Activated T-helper 1 cell treated with anti-CD3 and anti-CD28 coated beads, Interleukin-2, amount 50 U/mL, for 16 hours (primary cell): ENCODE measurements at regions not wholly inside any gene's neighbourhood (a gene's known extent, or its start where the extent isn't known, plus 50 kb on each side); places are given as distances from the start of the nearest gene placed in this dataset.

Source experiments
- DNase-seq, 2 donors: peaks; one replicate each; pipeline ENCODE4 v3.0.0-alpha.2; 2020; ENCODE audit warnings: low read depth in 1 of 2, low spot score in 1 of 2

DNA sequence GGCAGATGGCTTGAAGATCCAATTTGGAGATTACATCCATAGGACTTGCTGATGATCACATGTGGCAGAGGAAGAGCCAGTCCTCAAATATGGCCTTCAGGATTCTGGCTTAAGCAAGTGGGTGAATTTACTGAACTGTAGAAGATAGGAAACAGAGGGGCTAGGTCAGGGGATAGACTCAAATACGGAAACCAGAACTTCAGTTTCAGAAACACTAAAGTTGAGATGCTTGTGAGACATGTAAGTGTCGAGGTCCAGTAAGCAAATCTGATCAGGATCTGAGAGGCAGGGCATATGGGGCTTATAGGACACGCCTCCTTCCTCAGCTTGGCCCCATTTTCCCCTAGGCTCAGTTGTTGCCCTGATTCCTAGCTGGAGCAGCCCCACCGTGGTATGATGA is 107.7 kb downstream of the LBH start:
- no peak for DNase-seq

DNA sequence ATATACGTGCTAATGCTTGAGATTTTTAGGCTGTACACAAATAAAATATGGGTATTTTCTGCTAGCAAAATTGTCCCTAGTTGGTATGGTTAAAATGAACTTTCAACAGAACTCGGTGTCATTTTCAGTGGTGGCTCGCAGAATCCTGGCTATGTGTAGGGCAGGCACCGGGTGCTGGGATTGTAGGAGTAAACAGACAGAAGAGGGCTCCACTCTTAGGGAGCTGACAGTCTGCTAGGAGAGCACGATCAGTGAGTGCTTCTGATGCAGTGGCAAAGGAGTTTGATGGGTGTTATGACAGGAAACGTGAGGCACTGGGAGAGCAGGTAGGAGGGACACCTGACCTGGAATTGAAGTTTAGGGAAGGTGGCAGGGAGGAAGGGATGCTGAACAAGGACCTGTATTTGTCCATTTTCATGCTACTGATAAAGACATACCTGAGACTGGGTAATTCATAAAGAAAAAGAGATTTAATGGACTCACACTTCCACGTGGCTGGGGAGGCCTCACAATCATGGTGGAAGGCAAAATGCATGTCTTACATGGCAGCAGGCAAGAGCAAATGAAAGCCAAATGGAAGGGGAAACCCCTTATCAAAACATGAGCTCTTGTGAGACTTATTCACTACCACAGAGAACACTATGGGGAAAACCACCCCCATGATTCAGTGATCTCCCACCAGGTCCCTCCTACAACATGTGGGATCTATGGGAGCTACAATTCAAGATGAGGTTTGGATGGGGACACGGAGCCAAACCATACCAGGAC is 105.4 kb upstream of the LCLAT1 start:
- no peak for DNase-seq

DNA sequence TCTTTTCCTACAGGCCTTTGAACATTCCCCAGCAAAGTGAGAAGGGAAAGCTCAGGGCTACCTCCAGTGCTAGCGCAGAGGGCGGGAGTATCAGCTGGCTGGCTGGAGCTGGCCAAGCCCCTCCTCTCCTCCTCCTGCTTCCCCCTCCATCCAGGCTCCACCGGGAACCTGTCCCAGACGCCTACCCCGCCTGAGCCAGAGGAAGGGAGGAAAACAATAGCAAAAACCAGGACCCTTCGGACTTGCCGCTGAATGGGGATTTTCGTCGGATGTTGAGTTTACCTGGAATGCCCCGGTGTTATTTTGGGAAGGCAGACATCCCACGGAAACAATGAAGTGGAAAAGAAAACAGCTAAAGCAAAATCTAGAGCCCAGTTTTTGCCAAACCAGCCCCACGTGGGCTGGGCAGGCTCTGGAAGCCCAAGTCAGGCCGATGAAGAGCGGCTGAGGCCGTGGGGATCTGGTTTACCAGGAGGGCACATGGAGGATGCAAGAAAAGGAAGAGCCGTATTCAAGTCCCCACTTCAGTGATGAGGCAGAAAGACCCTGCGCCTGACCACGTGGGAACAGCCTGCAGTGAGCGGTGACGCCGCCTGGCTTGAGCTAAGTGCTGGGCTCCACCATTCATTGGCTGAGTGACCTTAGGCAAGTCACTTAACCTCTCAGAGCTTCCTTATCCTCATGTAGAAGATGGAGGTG is 100.4 kb upstream of the LCLAT1 start:
- no peak for DNase-seq

DNA sequence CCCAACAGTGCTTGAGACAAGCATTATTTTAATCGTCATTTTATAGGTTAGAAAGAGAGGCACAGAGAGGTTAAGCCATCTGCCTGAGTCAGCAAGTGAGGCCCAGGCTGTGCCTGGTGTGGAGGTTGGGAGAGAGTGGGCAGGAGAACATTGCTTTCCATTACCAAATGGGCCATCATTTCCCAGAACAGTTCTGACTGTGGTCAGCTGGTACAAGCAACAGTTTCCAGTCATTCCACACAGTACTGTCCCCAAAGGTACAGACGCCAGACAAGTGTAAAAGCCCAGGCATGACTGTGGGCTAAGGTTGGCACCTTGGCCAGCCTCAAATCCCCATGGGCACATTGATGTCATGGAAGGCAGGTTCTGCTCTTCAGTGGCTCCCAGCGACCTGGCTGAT is 98.2 kb upstream of the LCLAT1 start:
- DNase-seq: no peak

DNA sequence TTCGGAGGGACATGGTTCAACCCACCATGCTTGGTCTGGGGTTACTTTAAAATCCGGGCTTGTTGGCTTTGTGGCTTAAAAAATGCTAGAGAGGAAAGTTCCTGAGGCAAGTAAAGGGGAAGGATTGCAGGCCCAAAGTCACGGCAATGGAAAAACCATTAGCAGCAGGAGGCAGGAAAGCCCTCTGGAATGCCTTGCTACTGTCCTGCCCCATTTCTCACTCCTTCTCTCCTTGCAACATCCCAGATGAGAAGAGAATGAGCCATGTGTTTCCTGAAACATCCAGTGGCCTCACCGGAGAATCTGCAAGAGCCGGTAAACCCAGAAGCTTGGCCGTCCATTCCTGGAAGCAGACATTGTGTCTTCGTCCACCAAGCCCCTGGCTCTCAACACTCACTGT is 97.4 kb upstream of the LCLAT1 start:
- no peak for DNase-seq

DNA sequence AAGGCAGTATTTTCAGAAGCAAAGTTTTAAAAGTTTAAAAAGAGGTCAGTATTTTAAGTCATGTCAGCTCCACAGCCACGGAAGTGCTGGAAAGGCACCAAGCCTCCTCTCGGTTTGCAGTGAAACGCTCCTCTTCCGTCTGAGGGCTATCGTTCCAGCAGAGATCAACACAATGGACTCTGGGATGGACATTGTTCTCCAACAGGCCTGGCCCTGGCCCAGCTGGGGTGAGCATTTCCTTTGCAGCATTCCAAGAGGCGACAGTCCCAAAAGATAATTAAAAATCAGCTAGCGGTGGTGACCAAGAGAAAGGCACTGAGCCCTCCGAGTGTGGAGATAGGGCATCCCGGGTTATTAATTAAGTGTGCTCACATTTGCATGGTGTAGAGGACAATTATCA is 95.9 kb upstream of the LCLAT1 start:
- DNase-seq: no peak

DNA sequence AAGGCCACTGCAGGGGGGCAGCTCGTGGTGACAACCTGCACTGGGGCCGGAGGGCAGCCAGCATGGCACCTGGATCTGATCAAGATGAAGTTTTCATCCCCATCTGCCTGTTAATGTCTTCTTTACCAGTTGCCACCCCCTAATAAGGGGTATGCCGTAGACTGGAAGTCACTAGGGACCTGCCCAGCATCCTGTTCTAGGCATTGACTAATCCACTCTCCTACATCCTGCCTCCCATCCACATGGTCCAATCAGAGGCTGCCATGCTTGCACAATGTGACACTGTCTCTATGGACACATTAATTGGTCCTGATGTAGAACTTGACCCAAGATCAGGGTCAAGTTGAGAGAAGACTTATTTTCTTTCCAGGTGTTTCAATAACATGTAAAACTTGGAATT is 95.1 kb upstream of the LCLAT1 start:
- DNase-seq: no peak

DNA sequence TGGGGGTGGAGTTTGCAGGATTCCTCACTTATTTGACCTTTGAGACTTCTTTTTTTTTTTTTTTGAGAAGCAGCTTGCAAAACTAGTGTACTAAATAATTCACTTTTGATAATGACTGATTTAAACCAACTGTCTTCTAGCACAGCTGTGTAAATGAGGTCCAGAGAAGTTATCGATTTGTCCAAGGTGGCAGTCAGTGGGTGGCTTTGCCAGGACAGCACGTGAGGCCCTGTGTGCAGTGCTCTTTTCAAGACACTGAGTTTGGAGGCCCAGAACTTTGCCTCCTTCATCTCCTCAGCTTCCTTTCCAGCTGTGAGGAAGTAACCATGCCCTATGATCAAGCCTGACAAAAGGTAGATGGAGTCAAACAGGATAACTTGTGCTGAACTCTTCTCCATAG is 92.9 kb upstream of the LCLAT1 start:
- no peak for DNase-seq

DNA sequence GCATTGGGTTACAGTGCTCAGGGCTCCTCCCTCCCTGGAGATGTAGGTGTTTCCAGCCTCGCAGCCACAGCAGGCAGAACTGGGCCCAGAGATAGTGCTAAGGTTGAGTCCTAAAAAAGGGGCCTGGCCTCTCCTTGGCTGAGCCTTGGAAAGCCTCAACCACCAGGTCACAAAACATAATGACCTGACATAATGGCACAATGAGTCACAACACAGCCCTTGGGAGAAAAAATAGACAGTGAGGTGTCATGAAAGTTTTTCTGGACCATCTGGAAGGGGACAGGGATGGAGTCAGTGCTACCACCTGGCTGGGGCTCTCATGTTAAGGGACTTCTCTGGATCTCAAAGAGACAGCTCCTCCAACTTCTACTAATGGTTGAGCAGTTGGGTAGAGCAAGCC is 92.4 kb upstream of the LCLAT1 start:
- DNase-seq: no peak

DNA sequence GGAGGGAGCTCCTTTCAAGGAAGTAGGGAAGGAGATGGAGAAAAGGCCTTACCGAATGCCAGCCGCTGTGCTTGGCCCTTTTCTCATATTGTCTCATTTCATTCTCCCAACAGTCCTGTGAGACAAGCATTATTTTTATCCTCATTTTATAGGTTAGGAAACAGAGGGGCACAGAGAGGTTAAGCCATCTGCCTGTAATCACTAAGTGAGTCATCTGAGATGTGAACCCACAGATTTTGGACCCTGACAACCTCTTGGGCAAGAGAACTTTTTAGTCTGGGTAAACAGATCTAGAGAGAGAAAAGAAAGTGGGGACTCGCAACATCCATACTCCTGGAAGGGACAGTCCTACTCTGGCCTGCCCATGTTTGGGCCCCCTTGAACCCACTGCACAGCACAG is 91.7 kb upstream of the LCLAT1 start:
- DNase-seq: no peak

DNA sequence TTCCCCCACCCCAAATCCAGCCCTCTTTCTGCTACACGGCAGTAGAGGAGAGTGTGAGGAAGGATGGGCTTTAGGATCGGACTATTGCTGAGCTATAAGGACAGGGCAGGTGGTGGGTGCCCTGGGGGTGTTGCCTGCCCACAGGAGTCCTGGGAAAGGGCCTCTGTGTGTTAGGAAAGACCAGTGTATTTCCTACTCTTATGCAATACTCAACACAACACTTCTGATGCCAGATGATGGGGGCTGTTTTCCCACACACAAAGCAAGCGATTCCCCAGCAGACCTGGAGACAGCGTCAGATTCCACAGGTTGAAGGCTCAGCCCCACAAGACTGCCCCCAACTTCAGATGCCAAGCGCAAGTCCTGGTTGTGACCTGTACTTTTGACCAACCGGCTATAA is 91.0 kb upstream of the LCLAT1 start:
- no peak for DNase-seq

DNA sequence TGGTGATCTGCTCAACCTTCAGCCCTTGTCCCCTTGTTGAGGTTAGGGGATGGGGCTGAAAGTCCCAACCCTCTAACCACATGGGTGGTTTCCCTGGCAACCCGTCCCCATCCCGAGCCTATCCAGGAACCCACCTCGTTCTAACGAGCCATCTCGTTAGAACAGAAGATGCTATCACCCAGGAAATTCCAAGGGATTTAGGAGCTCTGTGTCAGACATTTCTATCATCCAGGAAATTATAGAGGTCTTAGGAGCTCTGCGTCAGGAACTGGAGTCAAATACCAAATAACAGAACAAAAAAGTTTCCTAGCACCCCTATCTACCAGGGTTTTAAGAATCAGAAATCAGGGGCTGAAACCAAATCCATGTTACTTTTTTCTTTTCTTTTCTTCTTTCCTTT is 90.3 kb upstream of the LCLAT1 start:
- DNase-seq: no peak

DNA sequence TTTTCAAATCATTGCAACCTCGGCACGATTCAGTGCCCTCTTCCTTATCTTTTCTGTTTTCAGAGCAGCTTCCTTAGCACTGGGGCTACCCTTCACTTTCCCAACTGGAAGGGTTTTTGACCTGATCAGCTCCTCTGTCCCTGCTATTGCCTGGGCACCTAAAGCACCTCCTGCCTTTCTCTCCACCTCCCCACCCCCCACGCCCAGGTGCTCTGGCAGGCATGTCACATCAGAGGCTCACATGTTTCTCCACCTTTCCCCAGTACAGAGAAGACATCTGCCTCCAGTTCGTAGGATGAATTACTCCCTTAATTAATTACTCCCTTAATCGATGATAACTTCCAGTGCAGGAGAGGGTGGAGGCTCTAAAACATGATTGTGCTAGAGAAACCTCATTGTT is 88.7 kb upstream of the LCLAT1 start:
- DNase-seq: no peak

DNA sequence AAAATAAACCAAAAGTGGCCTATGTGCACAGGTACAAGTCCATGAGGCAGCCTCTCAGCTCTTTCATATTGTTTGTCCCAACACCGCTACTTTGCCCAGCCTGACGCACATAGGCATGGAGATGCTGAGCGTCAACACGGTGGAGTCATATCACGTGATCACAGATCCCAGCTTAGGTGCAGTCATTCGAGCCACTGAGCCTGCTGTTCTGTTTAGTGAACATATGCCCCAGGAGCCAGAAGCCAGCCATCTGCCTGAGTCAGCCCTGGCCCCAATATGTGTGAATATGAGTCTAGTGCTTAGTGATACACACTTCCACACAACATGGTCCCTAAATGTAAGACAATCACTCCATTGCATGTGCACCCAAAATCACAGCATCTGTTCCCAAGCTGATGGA is 88.2 kb upstream of the LCLAT1 start:
- no peak for DNase-seq

DNA sequence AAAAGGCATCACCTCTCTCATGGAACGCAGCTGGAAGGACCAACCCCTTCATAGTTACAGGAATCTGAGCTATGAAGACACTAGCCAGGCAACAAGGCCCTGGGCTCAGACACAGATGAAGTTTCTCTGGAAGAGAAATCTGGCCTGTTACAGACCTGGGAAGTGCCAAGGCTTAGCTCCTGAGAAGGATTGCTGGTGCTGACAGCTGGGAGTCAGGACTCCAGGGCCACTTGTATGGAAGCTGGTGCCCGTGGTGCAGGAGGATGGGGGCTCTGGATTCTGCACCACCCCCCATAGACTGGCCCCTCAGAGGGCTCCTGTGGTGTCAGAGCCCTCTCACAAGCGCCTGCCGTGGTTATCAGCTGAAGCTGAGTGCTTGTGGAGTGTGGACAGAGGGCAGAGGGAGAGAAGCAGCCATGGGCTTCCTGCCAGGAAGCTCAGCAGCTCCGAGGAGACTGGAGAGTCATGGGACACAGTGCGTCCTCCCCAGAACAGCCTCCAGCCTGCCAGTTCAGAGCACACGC is 87.3 kb upstream of the LCLAT1 start:
- DNase-seq: no peak

DNA sequence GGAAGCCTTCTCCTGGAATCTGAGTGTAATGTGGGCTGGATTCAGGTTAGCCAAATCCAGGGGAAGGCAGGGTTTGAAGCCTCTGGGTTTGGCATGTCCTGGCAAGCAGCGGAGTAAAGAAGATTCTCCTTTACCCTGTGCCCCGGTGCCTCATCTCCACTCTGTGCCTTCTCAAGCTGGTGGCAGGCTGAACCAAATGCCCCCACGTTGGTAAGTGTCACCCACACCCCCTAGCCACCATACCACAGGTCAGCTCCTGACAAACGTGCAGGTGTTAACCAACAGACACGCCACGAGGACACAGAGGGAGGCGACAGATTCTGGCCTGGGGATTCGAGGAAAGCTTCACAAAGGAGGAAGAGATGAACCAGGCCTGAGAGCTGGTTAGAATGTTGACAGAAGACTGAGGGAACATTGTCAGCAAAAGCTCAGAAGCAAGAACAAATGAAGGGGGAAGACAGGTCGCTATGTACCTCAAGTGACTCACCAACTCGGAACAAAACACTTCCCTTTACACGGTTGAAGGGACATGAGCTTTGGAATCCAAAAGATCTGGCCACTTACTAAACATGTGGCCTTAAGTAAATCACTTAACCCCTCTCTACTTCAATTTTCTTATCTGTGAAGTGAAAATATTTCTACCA is 85.2 kb upstream of the LCLAT1 start:
- DNase-seq: no peak

DNA sequence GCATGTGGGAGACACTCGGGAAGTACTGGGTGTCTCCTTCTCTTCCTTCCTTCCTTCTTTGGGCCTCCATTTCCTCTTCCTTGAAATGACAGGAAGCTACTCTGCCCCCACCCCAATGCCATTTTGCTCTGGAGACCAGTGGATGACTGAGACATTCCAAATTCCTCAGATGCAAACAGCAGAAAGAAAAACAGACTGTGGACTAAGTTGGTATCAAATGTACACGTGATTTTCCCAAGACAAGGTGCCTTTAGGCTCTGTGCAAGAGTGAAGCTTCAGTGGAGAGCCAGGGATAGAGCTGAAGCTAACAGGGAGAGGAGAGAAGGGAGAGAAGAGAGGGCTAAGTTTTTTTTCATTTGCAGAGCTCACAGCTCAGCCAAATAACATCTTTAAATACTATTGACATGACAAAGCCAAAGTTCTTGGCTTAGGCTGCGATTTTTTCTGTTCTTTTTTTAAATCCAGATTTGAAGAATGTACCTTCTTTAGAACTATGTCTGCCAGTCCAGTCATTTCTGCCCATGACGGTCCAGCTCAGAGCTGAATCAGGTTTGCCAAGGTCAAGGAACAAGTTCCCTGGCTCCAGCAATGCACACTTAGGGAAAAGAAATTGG is 84.5 kb upstream of the LCLAT1 start:
- no peak for DNase-seq

DNA sequence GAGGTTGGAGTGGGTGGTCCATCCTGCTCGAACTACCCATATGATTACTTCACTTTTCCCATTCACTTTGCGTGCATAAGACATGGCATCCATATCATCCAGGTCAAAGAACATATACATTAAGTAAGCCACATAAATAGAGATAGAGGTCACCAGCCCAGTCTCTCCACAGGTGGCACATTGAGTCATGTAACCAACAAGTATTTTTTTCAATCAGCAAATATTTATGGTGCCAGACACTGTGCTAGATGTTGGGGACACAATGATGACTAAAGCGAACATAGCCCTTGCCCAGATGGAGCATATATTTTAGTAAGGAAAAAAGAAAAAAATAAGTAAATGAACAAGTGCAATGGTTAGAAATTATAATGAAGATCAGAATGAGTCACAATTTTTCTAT is 83.6 kb upstream of the LCLAT1 start:
- no peak for DNase-seq

DNA sequence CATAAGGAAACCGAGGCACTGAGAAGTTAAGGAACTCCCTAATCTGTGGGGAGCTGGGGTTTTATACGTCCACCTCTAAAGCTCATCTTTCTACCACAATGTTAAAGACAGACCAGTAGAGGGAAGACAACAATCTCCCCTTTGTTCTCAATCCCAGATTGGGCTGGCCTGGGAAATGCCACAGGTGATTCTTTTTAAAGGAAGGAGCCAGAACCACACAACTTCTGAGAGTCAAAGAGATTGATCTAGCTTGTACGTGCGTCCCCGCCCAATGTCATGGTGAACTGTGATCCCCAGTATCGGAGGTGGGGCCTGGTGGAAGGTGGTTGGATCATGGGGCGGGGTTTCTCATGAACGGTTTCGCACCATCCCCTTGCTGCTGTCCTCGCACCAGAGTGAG is 81.8 kb upstream of the LCLAT1 start:
- DNase-seq: no peak

DNA sequence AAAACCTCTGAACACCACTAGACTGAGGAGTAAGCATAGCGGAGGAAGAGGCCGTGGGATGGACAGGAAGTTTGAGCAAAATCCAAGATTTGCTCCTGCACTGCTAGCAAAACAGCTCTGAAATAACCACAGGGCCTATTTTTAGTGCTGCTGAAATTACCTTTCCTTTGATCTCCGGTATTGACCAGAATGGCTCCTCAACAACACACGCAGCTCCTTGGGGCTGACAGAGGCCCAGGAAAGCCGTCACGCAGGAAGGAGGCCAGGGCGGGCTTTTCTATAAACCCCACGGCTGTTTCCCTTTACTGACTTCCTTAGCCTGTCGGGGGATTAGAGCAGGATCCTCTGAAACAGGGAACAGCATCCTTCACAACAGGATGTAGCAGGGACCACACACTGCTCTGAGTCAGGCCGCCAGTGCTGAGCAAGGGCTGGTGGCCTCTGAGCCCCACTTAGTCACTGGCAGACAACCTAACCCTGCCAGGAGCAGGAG is 80.8 kb upstream of the LCLAT1 start:
- no peak for DNase-seq

DNA sequence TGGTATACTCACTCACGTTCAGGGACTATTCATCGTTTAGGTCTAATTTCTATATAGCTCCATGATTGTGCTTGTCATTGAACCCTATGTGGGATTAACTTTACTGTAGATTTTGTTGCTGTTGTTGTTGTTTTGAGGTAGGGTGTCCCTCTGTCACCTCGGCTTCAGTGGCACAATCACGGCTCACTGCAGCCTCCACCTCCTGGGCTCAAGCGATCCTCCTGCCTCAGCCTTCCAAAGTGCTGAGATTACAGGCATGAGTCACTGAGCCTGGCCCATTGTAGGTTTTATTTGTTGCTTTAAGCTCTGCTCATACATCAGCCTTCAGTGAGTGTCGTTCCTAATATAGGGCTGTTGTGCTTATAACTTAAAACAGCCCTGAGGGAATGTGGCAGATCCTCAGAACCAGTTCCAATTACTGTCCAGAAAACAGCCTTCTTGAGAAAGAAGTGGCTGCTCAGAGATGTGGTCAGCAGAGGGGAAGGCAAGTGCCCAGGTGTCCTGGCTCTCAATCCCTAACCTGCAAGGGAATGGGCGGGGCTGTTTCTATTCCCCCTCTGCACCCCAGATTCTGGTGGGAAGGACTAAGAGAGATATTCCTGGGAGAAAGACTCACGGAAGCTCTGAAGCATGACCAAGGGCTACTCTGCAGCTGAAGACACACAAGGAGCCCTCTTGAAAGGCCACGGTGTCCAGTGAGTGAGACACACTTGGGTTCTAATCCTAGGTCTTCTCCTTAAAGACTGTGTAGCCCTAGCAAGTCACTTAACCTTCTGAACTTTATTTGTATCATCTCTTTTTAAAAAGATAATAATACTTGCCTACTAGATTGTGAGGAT is 79.6 kb upstream of the LCLAT1 start:
- no peak for DNase-seq
